GM11168 (cell line): ENCODE measurements at regions not wholly inside any gene's neighbourhood (a gene's known extent, or its start where the extent isn't known, plus 50 kb on each side); places are given as distances from the start of the nearest gene placed in this dataset.
"Not testable (repeated sequence)": the region's sequence is repeated elsewhere in the genome, so short reads cannot be mapped to it uniquely, and the experiment has no call there.

Experiments
- in situ Hi-C: fragments of 300-500 bp; cut with MboI; formaldehyde crosslinking; loops from one replicate; pipeline ENCODE4 v1.12.0; 2022; ENCODE audit warnings: low sequenced_read_pairs; ENCODE audit not compliant: unreplicated experiment

DNA sequence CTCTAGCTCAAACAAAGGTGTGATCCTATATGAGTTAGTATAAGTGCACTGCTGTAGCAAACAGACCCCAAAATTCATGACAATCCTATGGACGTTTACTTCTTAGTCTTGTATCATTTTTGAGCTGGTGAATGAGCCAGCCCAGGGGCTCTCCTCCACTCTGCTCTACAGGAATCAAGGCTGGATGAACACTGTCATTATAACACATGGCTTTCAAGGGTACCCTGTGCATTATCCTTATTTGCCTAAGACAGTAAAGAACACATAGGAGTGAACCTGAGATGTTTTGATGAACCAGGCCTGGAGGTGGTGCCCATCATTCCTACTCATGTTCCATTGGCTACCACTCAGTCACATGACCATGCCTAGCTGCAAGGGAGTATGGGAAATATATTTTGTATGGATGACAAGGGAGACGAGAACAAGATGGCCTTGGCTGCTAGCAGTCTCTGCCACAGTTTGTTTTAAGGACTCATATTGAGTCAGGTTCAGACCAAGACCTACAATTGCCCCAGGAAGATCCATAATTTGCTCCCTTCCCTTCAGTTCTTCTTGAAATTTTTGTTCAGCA is 107.4 kb upstream of the HES1 start:
- in situ Hi-C loops = no loop called here

DNA sequence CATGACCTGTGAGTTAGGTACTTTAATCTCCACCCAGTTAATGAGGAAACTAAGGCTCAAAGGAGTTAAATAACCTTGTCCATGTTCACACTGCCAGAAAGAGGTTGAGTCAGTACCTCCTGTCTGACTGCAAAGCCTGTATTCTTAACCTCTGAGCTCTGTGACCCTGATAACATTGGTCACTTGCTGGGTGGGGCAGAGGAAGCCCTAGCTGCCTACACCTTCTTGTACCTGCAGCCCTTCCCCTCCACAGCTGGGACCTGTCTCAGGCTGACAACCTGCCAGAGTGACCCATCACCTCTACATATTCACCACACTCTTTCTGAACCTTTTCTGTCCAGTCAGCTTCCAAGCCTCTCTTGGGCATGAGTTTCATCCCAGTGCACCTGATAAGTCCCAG is 106.1 kb upstream of the HES1 start:
- in situ Hi-C loops = no loop called here

DNA sequence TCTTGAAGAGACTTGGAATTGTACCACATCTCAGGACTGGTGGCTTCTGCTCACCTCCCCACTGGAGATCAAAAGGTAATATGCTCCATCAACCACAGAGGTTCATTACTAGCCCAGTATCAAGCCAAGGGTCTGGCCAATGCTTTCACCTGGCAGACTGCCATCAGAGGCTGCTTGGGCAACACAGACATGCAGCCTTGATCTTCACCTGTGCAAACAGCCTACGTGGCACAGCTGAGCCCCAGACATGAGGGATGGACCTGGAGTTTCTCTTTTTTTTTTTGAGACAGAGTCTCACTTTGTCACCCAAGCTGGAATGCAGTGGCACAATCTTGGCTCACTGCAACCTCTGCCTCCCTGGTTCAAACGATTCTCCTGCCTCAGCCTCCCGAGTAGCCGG is 105.6 kb upstream of the HES1 start:
- in situ Hi-C loops = no loop called here

DNA sequence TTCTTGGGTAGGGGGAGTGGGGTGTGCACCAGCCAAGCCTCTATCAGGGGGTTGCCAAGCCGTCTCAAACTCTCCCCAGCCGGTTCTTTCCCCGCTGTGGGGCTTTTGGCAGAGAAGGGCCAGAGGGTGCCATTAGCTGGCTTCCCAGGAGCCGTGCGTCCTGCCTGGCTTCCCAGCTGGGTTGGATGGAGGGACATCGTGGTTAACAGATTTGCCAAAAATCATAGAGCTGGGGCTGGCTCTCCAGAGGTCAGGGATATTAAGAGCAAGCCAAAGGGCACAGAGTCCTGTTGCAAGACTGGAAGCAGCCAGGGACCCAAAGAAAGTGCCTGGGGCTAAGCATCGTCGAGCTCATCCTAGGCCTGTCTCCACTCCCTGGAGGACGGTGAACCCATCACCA is 104.6 kb upstream of the HES1 start:
- in situ Hi-C loops = no loop called here

DNA sequence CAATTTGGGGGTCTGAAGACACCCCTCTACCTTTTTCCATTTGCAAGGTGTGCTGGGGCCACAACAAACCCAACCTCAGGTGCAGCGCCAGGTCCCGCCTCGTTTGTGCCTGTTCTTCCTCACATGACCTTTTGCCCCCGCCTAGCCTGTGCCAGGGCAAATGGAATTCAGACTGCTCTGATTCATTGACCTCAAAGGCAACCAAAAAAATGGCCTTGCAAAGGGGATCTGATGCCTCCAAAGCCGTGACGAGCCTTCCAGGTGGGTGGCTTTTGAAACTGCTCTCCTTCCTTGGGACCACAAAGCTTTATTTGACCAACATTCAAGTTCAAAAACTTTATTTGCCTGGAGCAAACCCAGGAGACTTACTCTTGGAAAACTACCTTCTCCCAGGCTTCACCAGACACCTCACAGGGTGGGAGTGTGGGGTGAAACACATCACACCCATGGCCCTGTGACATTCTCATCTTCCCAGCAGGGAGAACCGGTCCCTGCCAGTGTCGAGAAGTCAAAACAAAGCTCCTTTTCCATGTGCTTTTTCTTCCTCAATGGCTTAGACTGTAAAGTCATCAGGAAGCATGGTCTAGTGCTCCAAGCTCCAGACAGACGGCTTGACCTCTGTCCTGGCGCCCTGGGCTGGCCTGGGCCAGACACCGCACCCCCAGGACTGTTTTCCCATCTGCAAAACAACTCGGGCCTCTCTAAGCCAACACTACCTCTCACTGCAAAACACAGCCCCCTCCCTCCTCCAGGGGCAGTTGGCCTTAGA is 103.9 kb upstream of the HES1 start:
- in situ Hi-C loops = no loop called here

DNA sequence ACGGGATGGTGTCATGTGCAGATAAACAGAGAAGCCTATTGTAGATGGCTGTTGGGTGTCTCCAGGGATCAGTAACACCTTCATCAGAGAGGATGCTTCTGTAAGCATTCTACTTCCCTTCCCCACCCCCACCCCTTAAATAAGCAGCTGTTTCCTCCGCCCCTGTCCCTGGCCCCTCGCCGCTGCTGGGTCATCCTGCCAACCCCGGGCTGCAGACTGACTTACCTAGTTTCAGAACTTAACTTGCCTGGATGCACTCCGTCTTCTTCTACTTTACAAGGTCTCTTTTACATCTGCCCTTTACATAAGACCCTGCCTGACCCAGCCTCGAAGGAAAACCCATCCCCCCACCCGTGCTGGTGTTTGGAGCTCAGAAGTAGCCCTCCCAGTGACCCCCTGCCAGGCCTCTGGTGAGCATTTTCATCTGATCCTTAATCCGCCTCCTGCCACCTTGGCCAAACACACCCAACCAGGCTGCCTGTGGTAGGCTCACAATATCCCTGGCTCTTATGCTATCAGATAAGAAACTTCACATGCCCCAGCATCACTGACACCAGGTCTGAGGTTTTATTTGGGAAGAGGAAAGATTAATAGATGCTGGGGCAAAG is 103.0 kb upstream of the HES1 start:
- in situ Hi-C loops = no loop called here

DNA sequence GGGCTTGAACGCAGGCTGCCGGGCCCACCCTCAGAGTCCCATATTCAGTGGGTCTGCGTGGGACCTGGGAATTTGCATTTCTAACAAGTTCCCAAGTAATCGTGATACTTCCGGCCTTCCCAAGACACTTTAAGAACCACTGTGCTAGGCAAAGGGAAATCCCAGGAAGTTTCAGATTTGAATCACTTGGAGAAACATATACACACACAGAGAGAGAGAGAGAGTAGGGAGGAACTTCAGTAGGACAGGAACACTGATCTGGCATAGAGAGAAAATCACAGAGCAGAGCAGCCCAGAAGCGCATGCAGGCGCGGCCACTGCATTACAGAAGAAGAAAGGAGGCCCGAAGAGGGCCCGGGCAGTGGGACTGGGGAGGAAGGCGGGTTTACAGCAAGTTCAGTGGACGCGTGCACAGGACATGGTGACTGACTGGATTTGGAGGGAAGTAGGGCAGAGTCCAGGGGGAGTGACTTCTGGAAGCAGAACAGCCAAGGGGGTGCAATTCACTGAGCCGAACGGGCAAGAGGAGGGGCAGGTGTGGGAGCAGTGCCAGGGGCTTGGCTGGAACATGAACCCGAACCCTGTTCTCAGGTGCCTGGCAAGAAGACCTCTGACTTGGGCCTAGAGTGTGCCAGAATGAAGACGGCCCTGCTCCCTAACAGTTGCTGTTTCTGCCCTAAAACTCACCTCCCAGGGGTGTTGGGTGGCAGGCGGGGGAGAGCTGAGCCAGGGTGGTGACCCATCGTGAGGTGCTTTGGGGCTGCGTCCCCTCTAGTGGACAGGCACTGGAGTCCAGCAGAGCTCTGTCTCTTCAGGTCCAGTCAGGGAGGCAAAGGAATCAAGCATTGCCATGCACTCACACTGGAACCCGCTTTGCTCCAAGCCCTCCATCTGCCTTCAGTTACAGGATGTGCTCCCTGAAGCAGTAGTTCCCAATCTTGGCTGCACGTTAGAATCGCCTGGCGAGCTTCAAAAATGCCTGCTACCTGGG is 101.3 kb upstream of the HES1 start:
- in situ Hi-C loops = no loop called here

DNA sequence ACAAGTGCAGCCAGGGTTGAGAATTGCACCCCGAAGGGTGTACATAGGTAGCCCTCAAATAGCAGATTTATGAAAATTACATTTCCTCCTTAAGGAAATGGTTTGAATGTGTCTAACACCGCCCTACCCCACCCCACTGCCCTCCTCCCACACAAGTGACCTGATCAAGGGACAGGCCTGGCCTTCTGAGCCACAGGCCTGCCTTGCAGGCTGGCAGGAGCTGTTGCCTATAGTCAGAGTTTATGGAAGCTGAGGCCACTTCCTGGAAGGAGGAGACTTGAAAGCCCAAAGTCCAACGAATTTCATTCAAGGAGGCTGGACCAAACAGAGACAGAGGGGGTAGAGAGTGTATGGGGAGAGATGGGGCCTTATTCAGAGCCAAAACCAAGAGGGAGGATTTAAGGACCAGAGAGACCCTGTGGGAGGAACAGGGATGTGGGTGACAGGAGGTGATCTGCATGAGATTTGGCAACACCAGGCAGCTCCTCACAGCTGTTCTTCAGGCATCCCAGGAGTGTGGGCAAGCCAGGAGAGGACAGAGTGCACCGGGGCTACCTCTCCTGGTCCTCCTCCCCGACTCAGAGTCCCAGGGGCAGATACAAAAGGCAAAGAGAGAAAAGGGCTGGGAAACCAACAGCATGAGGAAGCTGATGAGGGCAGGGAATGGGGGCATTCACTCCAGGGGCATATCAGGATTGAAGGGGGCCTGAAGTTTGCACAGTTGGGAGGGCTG is 100.4 kb upstream of the HES1 start:
- in situ Hi-C loops = no loop called here

DNA sequence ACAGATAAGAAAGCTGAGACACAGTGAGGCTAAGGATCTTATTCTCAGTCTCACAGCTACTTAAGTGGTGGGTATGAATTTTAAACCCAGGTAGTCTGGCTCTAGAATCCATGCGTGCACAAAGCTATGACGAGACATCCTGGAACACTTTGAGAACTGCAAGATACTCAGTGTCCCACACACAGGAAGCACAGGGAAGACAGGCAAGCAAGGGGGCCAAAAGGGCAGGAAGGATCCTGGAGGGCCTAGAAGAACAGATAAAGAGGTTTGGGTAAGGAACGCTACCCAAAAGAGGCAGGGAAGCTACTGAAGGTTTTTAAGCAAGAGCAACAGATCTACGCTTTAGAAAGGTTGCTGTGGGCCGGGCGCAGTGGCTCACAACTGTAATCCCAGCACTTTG is 99.1 kb upstream of the HES1 start:
- in situ Hi-C loops = no loop called here

DNA sequence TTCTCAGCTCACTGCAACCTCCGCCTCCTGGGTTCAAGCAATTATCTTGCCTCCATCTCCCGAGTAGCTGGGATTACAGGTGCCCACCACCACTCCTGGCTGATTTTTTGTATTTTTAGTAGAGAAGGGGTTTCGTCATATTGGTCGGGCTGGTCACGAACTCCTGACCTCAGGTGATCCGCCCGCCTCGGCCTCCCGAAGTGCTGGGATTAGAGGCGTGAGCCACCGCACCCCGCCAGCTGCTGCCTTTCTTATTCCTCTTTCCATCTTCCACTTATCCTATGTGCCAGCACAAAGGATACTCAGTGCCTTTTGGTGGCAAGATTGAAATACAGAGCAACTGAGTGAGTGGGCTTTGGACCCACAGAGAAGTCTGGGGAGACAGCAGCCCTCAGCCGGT is 97.6 kb upstream of the HES1 start:
- in situ Hi-C loops = not testable (repeated sequence)

DNA sequence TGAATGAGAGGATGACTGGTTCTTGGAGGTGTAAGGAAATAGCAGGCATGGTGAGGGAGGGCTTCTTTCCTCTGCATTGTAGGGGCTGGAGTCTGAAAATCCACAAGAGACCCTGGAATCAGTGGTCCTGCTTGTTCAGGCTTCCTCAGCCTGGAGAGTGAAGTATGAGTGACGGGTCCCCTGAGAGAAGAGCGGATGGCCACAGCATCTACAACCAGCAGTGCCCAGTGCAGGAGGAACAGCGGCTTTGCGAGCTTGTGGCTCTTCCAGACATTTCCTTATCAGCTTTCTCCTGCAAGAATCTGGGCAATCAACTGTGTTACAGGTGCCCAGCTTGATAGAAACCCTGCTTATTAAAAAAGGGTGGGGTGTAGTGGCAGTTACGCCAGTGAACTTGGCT is 97.0 kb upstream of the HES1 start:
- in situ Hi-C loops = no loop called here

DNA sequence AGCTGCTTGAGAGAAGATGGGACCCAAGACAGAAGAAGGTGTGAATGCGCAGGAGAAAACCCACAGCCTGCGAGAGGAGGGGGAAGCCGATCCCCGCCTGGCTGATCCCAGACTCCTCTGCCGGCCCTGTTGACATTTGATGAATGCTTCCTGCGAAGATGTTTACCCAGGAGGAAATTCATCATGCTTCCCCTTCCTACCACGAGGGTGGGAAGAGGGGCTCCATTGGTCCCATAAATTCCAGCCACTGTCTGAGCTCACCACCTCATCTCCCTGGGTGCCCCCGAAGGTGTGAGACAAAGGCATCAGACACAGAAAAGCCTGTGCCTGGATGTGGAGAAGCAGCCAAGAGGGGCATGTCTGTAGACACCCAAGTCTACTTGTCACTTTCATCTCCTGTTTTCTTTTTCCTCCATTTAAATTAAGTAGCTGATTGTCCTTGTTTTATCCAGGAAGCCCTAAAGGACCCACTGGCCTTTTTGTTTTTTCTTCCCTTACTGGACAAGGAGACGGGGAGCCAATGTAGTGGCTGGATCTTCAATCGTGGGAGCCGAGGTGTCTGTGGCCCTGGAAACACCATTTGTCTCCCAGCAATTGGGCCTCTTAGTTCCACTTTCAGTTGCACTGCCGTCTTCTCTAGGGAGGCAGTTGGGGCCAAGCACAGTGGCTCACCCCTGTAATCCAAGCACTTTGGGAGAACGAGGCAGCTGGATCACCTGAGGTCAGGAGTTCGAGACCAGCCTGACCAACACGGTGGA is 95.3 kb upstream of the HES1 start:
- in situ Hi-C loops = no loop called here

DNA sequence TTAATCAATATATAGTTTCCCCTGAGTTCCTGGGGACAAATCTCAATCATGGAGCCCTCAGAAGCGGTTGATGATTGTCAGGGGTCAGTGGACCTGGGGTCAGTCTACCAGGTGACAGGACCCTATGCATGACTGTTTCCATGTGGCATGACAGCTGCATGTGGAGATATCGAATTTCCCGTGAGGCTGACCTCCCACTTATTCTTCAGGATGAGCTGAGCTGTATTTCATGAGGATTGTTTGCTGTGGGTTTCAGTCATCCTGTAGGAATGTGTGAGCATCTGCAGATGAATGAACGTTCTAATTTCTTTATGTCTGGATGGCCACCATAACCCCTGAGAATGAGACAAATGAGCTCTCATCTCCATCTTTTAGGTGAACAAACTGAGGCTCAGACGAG is 93.0 kb upstream of the HES1 start:
- in situ Hi-C loops = no loop called here

DNA sequence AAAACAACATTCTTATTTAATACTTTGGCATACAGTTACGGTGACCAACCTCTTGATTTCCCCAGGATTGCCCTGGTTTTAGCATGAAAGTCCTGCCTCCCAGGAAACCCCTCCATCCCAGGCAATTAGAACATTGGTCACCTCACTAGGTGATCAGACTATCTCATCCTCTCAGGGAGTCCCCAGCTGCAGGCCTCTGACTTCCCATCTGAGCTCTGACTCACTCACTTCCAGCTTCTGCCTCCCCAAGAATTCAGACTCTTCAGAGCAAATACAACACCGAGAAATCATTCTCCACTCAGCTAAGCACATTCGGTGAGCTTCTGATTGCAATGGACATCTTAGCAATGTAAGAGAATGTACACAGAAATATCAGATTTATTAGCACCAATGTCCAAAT is 92.4 kb upstream of the HES1 start:
- in situ Hi-C loops = no loop called here

DNA sequence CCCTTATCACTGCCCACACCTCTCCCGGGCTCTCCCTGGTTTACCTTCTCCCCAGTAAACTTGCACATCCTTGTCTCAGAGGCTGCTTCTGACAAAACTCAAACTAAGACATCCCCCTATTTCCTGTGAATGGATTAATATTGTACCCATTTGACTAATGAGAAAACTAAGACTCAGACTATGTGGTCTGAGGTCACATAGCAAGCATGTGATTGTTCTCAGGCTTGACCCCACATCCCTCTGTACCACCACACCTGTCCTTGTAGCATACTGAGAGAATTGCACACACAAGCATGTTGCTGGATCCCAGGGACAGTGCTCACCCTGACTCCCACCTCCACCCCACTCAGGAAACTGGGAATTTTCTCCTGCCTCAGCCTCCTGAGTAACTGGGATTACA is 90.7 kb upstream of the HES1 start:
- in situ Hi-C loops = no loop called here

DNA sequence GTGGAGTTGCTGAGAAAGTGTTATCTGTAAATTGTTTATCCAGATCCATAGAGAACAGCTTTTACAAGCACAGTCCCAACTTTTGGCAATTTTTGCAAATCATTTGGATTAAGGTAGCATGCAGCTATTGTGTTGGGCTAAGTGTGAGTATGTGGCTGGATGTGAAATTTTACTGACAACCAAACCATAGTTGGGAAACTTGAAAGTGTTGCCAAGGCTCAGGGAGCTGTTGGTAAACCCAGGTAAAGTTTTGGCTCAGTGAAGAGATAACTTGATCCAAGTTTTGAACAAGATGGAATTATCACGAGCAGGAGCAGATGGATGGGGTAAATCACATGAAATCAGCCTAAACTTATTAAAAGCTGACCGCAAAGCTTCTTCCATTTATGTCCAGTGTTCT is 90.0 kb upstream of the HES1 start:
- in situ Hi-C loops = no loop called here

DNA sequence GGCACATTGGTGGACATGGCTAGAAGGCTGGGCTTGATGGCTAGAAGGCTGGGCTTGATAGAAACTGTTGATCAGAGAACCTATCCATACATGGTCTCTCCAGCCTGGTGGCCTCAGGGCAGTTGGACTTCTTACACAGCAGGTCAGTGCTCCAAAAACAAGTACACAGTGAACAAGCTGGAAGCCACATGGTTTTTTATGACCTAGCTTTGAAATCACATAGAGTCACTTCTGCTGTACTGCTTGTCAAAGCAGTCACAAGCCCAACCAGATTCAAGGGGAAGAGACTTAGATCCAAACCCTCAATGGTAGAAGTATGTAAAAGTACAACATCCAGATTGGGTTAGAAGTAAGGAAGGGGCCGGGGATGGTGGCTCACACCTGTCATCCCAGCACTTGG is 89.4 kb upstream of the HES1 start:
- in situ Hi-C loops = no loop called here

DNA sequence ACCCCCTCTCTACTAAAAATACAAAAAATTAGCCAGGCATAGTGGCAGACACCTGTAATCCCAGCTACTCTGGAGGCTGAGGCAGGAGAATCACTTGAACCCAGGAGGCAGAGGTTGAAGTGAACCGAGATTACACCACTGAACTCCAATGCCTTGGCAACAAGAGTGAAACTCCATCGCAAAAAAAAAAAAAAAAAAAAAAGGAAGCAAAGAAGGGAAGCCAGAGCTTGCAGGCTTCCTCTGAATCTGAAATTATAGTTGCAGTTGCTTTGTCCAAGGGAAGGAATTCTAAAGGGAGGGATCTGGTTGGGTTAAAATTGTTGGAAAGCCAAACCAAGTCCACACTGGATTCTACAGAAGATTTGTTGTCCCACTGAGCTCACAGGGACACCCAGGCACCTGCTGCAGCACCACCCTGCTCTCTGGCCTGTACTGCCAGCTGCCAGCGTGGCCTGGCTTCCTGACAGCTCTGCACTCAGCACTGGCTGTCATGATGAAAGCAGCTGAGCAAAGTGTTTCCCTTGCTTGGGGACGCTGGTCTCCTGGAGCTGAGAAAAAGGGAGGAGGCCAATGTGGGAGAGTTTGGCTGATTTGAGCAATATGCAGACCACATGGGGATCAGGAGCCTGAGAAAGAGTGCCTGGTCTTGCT is 88.8 kb upstream of the HES1 start:
- in situ Hi-C loops = no loop called here

DNA sequence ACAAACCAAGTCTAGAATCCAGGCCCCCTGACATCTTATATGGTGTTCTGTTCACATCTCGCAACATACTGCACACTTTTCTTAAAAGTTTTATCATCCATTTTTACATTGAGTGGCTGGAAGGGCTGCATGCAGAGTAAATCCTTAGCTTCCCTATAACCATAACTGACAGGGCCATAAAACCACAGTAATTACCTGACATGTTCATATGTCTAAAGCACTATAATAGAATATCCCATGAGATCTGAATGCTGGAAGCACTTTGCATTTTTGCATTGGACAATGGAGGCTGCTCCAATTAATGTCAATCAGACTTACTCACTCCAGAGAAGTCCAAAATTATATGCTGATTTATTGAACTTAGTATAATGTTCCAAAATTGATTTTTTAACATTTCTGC is 86.6 kb upstream of the HES1 start:
- in situ Hi-C loops = no loop called here
